NCI-H1417 (cell line): ENCODE measurements at regions not wholly inside any gene's neighbourhood (a gene's known extent, or its start where the extent isn't known, plus 50 kb on each side); places are given as distances from the start of the nearest gene placed in this dataset.
"Not testable (repeated sequence)": the region's sequence is repeated elsewhere in the genome, so short reads cannot be mapped to it uniquely, and the experiment has no call there.

Experiments used
- DNase-seq, 3 experiments: peaks; one replicate each; lab custom pipeline; 2025; lab: John Stamatoyannopoulos, UW

DNA sequence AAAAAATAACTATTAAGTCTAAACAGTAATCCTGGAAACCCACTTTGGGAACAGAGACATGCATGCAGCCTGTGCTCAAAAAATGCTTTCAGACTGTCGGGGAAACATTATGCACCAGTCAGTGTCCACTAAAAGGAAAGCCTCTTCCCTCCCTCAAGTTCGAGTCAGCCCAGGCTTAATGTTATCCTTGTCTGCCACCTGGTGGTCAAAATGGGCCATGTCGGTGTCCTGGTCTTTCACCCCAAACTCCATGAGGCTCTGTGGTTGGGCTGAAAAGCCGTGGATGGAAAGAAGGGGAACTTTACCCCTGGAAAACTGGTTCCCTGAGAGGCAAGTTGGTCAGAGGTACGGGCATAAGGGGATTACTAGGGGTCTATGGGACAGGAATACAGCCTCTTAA lies 88.4 kb upstream of the ZNF492 start:
- peak in 2 of 3 experiments; percentile 33 to 64 for DNase-seq

DNA sequence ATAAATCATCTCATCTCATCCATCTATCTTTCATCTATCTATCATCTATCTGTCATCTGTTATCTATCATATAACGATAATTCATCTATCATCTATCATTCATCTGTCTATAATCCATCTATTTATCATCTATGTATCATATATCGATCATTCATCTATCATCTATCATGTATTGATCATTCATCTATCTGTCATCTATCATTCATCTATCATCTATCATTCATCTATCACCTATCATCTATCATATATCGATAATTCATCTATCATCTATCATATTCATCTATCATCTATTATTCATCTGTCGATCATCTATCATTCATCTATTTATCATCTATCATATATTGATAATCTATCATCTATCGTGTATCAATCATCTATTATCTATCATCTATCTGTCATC lies 100.4 kb upstream of the ZNF492 start:
- DNase-seq: no peak

DNA sequence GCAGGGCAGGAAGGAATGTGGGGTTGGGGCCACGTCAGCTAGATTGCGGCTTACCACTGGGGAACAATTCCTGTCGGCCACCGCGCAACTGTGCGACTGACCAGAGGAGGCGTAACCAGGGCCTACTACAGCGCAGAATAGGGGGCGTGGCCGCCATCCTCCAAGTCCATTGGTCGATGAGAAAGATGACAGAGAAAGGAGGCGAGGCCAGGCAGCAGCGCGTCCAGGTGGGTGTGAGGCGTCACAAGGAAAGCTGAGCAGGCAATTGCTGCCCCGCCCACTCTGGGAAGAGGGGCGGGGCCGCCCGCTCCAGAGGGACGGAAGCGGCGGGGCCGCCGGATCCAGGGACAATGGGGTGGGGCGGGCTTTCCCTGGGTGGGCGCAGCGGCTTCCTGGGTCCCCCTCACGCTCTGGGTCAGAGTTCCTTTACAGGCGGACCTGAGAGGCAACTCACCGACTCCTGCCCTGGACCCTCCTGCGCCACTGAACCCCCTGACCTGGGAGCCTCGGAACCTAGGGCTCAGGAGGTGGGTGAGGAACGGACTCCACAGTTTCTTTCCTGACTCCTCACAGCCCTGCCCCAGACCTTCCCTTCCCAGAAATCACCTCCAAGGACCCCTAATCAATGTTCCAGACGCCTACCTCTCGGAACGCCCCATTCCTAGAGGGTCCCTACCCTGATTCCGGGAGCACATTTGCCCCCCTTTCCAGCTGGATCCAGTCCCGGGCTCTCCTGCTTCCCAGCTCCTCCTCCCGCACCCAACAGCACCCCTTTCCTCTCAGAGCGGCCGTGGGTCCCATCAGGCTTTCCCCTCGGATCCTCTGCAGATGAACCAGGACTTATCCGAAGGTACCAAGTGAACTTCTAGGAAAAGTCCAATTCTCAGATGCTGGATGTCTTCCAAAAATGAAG lies 101.5 kb upstream of the ZNF492 start:
- DNase-seq: no peak

DNA sequence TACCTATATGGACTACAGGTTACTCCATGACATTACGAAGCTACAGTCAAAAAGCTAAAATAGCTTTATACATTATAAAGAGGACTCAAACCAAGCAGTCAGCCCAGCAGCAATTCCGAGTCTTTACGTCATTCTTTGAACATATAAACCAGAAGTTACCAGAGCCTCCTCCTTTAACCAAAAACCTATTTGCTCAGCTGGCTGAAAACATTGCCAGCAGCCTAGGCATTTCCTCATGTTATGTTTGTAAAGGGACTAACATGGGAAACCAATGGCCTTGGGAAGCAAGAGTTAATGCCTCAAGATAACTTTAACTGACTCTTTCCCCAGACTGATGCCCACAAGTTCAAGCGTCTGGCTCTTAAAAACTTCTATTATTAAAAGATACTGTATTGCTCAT lies 104.1 kb upstream of the ZNF492 start:
- DNase-seq: no peak

DNA sequence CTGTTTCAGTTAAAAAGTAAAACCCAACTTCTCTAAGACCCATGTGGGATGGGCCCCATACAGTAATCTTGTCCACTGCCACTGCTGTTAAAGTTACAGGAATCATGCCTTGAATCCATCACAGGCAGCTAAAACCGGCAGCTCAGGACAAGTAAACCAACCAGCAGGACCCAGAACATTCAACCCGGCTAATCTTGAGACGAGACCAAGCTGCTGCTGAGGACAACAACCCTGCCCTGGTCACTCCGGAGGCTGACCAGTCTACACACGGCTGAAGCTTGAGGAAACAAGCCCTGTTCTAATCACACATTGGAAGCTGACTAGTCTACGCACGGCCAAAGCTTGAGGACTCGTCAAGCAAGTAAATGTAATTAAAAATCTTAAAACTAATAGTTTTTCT lies 105.2 kb upstream of the ZNF492 start:
- no peak for DNase-seq

DNA sequence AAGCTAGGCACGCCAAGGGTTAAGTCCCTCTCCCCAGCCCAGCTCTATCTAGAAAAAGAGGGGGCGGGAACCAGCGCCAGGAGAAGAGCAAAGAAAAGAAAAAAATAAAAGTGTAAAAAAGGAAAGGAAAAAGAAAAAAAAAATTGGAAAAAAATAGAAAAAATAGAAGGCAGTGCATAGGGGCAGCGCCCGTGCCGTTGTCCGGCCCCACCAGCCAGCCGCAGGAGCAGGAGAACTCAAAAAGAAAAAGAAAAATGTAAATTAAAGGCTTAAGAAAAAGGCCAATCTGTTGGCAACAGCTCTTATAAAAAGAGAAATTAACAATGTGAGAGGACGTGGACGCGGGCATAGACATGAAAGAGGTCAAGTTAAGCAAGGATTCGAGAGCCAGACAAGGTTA lies 105.4 kb upstream of the ZNF98 start:
- no peak for DNase-seq

DNA sequence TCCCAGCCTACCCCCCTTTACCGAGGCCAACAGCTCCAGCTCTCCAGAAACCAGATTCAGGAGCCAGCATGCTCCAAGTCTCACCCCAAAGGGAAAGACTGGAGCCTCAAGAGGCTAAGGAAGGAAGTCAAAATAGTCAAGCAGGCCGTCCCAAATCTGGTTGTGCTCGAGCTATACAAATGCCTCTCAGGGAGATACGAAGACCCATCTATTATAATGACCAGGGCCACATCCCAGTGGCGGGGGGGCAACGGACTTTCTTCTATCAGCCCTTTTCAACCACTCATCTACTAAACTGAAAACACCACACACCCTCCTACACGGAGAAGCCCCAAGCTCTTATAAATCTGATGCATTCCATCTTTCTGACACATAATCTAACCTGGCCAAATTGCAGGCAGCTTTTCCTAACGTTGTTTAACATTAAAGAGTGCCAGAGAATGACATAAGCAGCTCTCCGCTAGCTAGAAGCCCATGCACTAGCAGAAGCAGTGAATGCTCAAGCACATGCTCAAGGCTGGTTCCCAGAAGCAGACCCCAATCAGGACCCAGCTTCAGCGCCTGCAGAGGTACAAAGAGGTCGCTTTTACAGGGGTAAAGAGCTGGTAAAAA lies 104.6 kb upstream of the ZNF98 start:
- DNase-seq: no peak

DNA sequence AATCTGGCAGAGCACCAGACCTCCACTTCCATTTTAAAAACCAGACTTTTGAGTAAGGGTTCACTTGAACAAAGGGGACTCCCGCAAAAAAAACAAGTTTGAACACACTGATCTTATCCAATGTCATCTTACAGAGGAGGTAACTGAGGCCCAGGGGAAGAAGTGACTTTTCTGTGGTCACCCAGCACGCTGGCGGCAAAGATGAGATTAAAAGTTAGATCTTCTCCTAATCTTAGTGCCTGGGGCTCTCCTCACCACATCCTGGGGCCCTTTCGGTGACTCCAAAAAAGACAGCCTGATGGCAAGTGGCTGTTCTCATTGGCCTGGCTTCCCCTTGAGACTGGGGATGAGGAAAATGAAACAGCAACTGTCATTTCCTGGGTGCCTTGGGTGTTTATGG lies 101.8 kb upstream of the ZNF98 start:
- DNase-seq: no peak

DNA sequence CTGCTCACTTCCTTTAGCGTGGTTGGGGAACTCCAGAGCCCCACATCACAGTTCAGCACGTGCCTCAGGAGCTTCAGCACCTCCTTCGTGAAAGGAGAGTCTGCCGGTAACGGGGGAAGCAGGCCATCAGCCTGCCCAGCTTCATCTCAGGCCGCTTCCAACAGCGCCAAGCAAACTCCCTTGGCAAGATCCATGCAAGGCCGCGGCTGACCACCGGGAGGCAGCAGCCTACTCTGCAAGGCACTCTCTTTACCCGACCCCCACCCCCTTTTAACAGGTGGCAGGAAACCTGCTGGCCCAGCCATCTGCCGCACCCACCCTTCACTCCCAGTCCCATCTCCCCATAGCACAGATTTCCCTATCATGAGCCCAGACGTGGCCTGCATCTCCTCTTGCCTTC lies 97.4 kb upstream of the ZNF98 start:
- not testable (repeated sequence) for DNase-seq

DNA sequence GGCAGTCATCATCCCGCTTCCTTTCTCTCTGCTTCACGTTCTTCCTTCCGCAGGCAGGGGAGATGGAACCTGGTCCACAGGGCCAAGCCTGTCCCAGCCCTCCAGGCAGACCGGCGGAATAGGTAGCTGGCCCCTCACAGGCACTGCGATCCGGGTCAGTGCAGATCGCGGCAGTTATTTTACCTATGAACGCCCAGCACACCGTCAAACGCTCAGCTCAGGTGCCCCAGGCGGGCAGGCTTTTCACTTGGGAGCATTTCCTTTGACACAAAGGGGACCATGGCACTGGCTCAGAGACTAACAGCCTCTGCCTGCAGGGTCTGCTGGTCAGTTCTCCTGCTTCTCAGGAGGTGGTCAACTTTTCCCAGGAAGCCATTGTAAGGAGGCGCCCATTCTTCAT lies 97.0 kb upstream of the ZNF98 start:
- DNase-seq: no peak

DNA sequence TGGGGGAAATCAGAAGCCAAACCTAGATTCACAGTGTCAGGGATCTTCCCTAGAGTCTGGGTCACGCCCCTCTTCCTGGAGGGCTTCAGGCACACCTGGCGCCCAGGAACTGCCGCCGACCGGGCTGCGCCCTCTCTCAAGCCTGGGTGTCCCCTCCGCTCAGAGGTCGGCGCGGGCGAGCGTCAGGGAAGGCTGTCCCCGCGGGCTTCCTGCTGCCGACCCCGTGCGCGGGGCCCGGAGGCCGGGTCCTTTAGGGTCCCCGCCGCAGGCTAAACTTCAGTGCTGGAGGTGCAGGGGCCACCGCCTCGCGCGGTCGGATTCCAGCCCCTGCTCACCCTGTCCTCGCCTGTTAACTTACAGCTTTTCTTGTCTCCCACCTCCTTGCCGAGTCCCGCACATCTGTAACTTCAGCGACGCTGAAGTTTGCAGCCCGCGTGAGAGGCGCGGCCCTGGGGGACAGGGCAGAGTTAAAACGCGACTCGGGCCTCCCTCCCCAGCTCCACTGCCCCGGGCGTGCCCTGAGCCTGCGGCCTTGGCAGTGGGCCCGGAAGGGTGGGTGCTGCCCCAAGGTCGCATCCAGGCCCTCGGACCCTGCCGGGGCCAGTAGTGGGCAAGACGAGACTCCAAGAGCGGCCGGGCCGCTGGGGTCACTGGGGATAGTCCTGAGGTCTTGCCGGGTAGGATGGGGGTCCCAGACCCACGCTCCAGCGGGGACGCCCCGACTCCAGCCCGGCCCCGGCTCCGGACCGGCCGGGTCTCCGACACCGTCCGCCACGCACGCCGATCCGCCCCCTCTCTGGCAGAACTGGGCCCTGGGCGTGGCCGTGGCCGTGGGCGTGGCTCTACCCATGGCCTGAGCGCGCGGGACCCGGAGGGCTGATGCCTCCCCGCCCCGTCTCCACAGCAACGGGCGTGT lies 95.6 kb upstream of the ZNF98 start:
- no peak for DNase-seq

DNA sequence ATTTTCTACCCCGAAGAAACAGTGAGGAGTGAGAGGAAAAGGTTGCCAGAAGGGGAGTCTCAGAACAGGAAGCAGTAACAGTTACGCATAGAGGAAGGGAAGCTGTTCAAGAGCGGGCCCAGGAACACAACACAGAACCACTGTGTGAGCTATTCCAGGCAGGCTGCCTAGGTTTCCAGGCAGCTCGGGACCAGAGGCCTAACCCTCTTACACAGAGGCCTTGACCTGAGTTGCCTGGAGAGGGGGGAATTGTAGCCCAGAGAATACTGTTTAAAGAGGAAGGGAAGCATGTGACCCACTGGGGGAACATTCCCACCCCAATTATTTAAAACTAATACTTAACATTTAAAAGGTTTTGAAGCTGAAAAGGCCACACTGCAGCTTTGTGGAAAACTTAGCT lies 93.3 kb upstream of the ZNF98 start:
- no peak for DNase-seq

DNA sequence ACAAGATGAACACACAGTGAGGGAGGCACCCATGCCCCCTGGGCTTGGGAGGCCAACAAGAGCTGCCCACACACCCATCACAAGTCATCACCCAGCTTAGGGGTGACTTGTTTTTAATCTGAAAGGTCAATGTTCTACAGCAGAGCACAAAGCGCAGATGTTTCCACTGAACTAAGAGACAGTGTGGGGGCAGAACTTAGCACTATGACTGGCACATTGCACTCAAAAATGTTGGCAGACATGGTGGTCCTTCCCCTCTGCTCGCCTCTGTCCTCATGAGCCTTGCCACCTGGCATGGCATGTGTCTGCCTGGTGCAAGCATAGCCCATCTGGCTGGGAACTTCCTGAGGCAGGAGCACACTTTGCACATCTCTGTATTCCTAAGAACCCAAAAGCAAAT lies 81.4 kb upstream of the ZNF98 start:
- DNase-seq: no peak

DNA sequence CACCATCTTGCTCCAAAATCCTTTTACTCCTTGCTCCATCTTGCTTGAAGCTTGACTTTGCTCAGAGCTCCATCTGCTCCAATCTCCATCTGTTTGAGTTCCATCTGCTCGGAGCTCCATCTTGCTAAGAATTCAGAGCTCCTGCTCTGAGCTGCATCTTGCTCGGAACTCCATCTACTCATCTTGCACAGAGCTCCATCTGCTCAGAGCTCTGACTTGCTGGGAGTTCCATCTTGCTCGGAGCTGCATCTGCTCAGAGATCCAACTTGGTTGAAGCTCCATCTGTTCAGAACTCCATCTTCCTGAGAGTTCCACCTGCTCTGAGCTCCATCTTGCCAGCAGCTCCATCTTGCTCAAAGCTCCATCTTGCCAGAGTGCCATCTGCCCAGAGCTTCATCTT lies 80.6 kb upstream of the ZNF98 start:
- DNase-seq: no peak

DNA sequence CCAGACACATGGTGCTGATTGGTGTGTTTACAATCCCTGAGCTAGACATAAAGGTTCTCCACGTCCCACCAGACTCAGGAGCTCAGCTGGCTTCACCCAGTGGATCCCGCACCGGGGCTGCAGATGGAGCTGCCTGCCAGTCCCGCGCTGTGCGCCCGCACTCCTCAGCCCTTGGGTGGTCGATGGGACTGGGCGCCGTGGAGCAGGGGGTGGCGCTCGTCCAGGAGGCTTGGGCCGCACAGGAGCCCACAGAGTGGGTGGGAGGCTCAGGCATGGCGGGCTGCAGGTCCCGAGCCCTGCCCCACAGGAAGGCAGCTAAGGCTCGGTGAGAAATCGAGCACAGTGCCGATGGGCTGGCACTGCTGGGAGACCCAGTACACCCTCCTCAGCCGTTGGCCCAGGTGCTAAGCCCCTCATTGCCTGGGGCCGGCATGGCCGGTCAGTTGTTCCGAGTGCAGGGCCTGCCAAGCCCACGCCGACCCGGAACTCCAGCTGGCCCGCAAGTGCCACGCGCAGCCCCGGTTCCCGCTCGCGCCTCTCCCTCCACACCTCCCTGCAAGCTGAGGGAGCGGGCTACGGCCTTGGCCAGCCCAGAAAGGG lies 76.8 kb upstream of the ZNF98 start:
- not testable (repeated sequence) for DNase-seq

DNA sequence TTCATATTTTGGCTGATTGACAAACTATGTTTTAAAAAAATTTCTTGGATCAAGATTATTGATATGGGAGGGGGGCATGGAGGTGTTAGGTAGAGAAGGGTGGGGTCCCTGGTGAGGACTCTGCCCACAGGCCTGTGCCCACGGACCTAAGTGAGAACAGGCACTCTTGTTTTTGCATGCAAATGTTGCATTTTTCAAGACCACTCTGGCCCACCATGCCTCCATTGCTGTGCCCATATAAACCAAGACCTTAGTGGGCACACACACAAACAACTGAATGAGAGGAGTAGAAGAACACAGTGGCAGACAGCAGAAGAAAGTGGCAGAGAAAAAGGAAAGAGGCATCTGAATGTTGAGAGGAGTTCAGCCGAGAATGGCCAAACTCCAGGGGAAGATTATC lies 69.6 kb upstream of the ZNF98 start:
- DNase-seq: no peak

DNA sequence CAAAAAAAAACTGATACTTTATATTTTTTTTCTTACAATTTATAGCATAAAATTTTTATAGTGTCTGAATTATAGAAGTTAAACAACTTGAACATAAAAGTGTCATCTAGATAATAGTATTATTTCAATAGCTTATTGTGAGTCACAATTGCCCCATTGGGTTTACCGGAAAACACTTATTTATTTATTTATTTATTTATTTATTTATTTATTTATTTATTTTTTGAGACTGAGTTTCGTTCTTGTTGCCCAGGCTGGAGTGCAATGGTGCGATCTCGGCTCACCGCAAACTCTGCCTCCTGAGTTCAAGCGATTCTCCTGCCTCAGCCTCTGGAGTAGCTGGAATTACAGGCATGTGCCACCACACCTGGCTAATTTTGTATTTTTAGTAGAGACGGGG lies 61.4 kb upstream of the ZNF98 start:
- DNase-seq: not testable (repeated sequence)

DNA sequence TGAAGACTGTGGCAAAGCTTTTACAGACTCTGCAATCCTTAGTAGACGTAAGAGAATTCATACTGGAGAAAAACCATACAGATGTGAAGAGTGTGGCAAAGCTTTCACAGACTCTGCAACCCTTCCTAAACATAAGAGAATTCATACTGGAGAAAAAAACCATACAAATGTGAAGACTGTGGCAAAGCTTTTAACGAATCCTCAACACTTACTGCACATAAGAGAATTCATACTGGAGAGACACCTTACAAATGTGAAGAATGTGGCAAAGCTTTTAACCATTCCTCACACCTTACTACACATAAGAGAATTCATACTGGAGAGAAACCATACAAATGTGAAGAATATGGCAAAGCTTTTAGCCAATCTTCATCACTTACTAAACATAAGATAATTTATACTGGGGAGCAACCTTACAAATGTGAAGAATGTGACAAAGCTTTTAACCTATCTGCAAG lies 50.1 kb upstream of the ZNF98 start:
- no peak for DNase-seq
